ENCODE measurements at regions not wholly inside any gene's neighbourhood (a gene's known extent, or its start where the extent isn't known, plus 50 kb on each side); places are given as distances from the start of the nearest gene placed in this dataset.

DNA sequence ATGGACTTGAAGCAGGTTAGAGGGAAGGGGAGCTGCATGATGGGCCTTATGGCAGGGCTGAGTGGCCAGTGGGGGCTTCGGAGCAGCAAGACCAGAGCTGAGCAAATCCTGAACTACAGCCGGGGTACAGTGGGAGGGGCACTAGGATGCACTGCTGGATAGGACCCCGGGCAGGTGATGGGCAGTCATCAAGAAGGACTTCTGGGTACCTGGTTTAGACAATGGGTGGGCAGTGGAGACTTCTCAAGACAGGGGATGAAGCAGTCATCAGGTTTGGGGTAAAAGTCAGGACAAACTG, 507.4 kb upstream of the MYT1L start:
- Histone ChIP-seq H3K4me1 (ENCODE audit: control insufficient read depth, insufficient read depth, low read length) (no peaks in the 10 kb centered on the region), H2BK120ac (ENCODE audit: low read depth, low read length) (no peak overlapping the region), H2AK5ac (ENCODE audit: low read depth, low read length) (no peak overlapping the region), H3K27me3 (ENCODE audit: control insufficient read depth, insufficient read depth, low read length) (no peaks in the 10 kb centered on the region), H3K23ac (ENCODE audit: low read depth, low read length) (no peak overlapping the region), H3K36me3 (ENCODE audit: control insufficient read depth, insufficient read depth, low read length) (no peaks in the 10 kb centered on the region), H3K4me3 (ENCODE audit: insufficient read depth, low read depth, low read length) (no peak overlapping the region), H3K79me1 (ENCODE audit: low read depth in 1 of 2, low read length in 2 of 2) (no peaks in the 10 kb centered on the region), H4K8ac (ENCODE audit: low read depth in 2 of 2, low read length in 2 of 2) (no peak overlapping the region), H2BK5ac (ENCODE audit: low read depth, low read length, poor library complexity, severe bottlenecking) (no peak overlapping the region), H3K27ac (ENCODE audit: insufficient read depth, low read length) (no peak overlapping the region), H3K4ac (ENCODE audit: low read depth, low read length) (no peak overlapping the region), H4K5ac (ENCODE audit: low read depth, low read length) (no peak overlapping the region), H2AK9ac (replicated peaks; ENCODE audit: low read depth, low read length, poor library complexity) (no peak overlapping the region), H3K14ac (replicated peaks; ENCODE audit: low read depth, low read length) (no peak overlapping the region), H2AFZ (replicated peaks; ENCODE audit: low read length, poor library complexity) (no peak overlapping the region), H3K4me2 (ENCODE audit: low read depth, low read length) (no peak overlapping the region), H2BK20ac (ENCODE audit: low read depth, low read length) (no peak overlapping the region), H4K20me1 (ENCODE audit: insufficient read depth, low read length) (no peaks in the 10 kb centered on the region), H2BK15ac (ENCODE audit: low read depth, low read length) (no peak overlapping the region), H3K9me1 (ENCODE audit: insufficient read depth, low read length) (no peaks in the 10 kb centered on the region), H4K91ac (ENCODE audit: insufficient read depth, low read depth, low read length) (no peak overlapping the region), H3K18ac (ENCODE audit: low read depth, low read length) (no peak overlapping the region), H3K56ac (ENCODE audit: extremely low read depth, insufficient read depth, low read length) (no peak overlapping the region), H3K9me3 (ENCODE audit: control insufficient read depth, insufficient read depth, low read length) (peaks cover 75% of the 10 kb centered on the region), H3K9ac (ENCODE audit: low read depth, low read length) (no peak overlapping the region)
- POLR2A ChIA-PET (ENCODE audit: unreplicated experiment), result no interaction called here
- WGBS, 2 experiments (ENCODE audit: extremely low coverage in 2 of 2, insufficient read length in 1 of 2), result 72% methylated on average over 2 of the region's 3 CpGs; no CpG with 5 or more reads in 1 of the 2 experiments
- no TSS peak for BruUV-seq (replicated peaks)
- intact Hi-C loops (cut with micrococcal nuclease), result no loop called here
- no peak for TF ChIP-seq FOS (IDR thresholded peaks at IDR 0.05; ENCODE audit: low read depth, low read length)
- TF ChIP-seq RFX5 (IDR thresholded peaks at IDR 0.05; ENCODE audit: low read depth, low read length), result no peak
- TF ChIP-seq MAZ (IDR thresholded peaks at IDR 0.05; ENCODE audit: borderline replicate concordance, low read depth, low read length), result no peak
- no peak for TF ChIP-seq POLR2A (IDR thresholded peaks at IDR 0.05; ENCODE audit: low read depth, low read length)
- TF ChIP-seq MXI1 (IDR thresholded peaks at IDR 0.05; ENCODE audit: borderline replicate concordance, low read depth, low read length), result no peak
- ATAC-seq (ENCODE audit: low read depth) (no peak), DNase-seq (no peak)
- dilution Hi-C loops (cut with HindIII; ENCODE audit: low sequenced_read_pairs, unreplicated experiment), result no loop called here
- CTCF ChIA-PET, result no interaction called here
- in situ Hi-C loops (cut with MboI; ENCODE audit: low sequenced_read_pairs), result no loop called here
